ENCODE measurements at regions not wholly inside any gene's neighbourhood (a gene's known extent, or its start where the extent isn't known, plus 50 kb on each side); places are given as distances from the start of the nearest gene placed in this dataset.
"Not testable (repeated sequence)": the region's sequence is repeated elsewhere in the genome, so short reads cannot be mapped to it uniquely, and the experiment has no call there.

GRCh38 chr14:100421756-100422470 is 98.8 kb downstream of the SLC25A47 start:
- no peak for DNase-seq

DNA sequence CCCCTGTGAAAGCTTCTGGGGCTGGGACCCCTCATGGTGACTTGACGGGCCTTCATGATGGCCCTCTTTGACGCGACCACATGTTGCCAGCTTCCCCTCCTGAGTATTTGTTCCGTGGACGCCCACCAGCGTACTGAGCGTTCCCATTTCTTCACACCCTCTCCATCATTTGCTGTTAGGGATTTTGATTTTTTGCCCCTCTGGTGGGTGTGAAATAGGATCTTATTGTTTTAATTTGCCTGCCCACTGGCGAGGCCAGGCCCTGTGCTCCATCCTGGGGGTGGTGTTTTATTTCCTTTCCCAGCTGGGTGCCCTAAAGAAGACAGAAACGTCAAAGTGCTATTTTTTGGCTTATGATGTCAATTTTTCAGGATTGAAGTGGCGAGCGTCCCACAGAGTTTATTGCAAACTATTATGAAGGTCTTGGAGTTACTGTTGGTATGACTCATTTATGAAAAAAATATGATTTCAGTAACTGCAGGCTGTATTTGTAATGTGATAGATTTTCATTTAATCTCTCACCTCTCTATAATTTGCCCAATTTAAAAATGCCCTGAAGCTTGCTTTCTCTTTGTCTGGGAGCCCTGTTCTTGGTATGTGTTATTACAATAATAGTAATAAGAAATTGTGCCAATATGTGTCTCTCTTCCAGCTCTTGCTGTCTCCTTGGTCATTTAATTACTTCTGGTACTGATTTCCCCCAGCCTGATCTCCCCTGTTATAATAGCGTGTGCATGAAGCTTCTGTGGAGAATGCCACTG is 99.6 kb downstream of the SLC25A47 start:
- no peak for DNase-seq

DNA sequence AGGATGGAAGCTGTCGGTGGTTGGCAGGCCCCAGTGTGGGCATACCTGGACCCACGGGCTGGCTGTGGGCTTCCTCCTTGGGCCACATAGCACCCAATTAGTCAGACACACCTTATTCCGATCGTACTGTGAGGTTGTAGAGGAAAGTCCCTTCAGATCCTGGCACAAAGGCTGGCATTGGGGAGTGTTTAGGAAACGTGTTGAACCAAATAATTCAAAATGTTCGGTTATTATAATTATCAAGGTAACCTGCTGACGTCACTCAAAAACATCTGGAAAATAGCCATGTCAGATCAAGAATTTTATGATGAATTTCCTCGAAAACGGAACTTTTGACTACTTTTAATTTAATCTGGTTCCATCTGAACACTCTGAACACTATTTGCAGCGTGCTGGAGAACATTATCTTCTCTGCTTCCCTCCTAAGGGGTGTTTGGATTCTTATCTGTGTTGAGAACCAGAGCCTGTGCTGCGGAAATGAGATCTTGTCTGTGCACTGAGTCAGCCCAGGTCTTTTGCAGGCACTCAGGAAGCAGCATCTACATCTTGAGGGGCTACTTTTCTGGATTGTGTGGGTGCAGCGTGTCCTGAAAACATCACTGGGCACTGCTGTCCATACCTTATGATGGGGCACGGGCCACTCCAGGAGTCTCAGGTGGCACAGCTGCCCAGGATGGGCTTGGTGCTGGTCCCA is 100.3 kb downstream of the SLC25A47 start:
- no peak for DNase-seq

- no peak for DNase-seq
These were observed 101.6 kb downstream of the SLC25A47 start for GRCh38 chr14:100424504-100425428.

DNA sequence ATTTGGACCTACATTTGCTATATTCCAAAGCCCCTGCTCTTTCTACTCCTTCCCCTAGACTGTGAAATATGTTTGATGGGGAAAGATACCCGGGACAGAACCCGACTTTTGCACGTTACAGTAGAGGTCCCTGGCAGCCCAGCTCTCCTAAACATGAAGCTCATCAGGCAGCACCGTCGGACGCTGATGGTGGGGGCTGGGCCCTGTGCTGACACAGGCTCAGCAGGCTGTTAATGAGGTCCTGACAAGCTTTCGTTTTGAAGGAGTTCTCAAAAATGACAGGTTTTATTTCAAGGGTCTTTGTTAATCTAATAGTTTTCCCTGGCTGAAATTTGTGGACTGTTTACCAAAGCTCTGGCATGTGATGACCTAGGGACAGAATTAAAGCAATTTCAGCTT is 102.3 kb downstream of the SLC25A47 start:
- DNase-seq: no peak

GRCh38 chr14:100426314-100426713 is 103.2 kb downstream of the SLC25A47 start:
- DNase-seq: no peak

DNA sequence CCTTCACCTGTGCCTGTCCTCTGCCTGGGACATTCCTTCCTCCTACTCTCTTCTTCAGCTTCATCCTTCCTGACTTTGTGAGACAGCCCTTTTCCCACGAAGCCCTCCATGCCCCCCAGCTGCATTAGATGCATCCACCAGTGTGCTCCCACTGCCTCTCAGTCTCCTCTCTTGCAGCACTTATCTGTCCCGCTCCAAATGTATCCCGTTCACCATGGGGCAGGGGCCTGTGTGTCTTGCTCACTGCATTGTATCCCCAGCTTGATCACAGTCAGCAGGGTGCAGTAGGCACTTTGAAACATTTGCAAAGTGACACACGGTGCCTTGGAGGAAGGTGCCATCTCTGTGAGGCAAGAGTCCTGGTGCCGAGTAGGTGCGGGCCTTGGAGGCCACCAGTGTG is 104.0 kb downstream of the SLC25A47 start:
- DNase-seq: no peak

DNA sequence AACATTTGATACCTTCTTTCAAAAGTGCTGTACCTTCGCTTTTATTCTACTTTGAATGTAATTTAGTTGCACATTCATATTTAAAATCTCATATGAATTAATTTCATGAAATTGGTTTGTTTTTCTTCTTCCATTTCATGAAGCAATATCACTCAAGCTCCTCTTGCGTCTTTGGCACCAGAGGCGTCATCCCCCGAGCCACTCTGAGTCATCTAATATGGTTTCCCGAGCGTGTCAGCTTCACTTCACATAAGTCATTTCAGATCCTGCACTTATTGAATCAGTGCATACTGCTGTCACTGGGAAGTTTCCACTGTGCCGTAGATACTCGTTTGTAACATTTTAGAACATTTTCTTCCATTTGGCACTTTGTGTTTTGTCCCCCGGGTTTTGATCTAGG is 105.6 kb downstream of the SLC25A47 start:
- no peak for DNase-seq

DNA sequence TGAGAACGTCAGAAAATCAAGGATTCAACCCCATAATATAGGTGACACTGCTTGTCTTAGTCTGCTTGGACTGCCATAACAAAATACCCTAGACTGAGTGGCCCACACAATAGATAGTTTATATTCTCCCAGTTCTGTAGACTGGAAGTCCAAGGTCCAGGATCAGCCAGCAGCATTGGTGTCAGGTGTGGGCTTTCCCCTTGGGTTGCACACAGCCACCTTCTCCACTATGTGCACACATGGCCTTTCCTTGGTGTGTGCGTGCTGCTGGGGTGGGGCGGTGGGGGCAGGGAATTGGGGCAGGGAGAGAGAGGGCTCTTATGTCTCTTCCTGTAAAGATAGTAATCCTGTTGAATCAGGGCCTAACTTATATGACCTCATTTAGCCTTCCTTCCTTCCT is 106.4 kb downstream of the SLC25A47 start:
- DNase-seq: no peak

GRCh38 chr14:100430571-100430970 is 107.4 kb downstream of the SLC25A47 start:
- no peak for DNase-seq

DNA sequence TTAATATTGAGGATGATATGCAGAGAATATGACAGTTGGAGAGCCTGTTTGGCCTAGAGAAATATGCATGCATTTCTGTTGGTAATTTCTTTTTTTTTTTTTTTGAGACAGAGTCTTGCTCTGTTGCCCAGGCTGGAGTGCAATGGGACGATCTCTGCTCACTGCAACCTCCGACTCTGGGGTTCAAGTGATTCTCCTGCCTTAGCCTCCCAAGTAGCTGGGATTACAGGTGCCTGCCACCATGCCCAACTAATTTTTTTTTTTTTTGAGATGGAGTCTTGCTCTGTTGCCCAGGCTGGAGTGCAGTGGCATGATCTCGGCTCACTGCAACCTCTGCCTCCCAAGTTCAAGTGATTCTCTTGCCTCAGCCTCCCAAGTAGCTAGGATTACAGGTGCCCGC is 108.3 kb downstream of the SLC25A47 start:
- DNase-seq: not testable (repeated sequence)

- no peak for DNase-seq
These were observed 109.7 kb downstream of the SLC25A47 start for GRCh38 chr14:100432652-100433427.

DNA sequence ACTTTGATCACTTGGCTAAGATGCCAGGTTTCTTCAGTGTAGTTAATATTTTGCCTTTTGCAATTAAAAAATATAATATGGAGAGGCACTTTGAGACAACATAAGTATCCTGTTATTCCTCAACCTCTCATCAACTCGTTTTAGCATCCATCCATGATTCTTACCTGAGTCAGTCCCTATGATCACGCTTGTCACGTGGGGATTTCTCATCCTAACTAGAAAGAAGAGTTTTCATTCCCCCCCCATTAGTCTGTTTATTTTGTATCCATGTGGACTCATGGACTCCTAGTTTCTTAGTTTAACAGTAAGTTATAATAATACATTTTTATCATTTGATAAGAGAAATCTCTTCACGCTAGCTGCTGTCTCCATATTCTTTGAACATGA is 110.3 kb downstream of the SLC25A47 start:
- no peak for DNase-seq

DNA sequence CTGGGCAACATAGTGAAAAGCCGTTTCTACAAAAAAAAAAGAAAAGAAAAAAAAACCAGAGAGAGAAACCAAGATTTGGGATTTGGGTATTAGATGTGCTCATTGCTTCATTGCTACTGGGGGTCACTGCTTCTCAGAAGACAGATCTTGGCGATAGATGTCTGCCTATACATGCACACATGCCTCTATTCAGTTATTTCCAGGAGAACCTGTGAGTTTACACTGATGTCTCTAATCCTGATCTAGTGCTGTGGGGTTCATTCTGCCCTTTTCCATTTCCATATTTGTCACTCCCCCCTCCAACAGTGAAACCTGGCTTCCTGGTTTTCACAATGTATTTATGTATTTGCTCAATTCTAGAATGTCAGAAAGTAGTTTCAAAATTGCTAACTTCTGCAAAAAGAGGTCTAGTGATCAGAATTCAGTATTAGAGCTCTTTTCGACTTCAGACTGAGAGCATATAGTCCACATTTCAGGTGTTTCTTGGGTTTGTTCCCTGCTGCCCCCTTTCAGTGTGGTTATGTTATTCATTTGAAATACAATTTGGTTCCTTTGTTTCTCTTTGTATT is 111.0 kb downstream of the SLC25A47 start:
- no peak for DNase-seq

DNA sequence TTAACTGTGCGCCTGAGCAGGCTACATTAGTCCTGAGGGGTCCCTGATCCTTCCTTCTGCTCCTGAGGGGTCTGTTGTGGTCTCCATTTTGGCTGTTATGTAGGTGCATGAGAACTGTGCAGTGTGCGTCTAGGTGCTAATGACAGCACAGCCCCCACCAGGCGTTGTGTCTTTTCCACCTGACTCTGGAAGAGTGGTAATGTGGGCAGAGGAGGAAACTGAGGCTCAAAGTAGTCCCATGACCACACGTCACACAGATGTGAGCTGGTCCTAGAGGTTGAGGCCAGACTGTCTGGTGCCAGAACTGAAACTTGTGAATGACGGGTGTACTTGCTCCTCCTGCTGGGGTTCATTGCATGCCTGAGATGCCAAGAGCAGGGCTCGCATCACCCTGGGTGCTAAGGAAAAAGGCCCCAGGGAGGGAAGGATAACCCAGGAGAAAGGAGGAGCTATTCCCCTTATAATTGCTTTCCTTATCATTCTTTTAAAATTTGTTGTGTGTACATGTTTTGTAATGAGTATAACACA is 111.8 kb downstream of the SLC25A47 start:
- no peak for DNase-seq

GRCh38 chr14:100435459-100435858 is 112.3 kb downstream of the SLC25A47 start:
- no peak for DNase-seq

DNA sequence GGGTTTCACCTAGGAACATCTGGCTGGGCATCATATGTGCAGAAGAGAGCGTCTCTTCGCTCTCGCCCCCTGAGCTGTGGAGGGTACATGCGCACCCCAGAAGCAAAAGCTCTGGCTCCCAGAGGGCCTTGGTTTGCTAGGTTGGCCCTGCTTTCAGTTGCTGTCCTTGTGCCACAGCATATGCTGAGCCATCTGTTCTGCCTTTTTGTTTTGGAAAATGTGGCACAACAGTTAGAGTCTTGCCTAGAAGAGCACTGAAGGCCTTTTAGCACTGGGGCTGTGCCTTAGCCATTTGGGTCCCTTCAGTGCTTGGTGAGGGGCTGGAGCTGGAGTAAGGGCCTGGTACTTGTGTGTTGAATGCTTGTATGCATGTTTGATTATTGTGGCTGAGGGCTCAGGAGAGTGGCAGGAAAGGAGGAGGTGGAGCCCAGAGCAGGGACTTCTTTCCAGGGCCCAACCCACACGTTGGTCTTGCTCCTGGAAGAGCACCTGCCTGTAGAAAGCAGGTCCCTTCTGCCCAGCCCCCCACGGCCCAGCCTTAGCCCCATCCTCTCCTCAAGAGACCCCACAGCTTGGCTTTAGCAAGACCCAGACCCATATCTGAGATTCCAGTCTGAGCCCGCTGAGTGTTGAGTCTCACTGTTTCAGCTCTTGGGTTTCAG is 113.7 kb downstream of the SLC25A47 start:
- no peak for DNase-seq

DNA sequence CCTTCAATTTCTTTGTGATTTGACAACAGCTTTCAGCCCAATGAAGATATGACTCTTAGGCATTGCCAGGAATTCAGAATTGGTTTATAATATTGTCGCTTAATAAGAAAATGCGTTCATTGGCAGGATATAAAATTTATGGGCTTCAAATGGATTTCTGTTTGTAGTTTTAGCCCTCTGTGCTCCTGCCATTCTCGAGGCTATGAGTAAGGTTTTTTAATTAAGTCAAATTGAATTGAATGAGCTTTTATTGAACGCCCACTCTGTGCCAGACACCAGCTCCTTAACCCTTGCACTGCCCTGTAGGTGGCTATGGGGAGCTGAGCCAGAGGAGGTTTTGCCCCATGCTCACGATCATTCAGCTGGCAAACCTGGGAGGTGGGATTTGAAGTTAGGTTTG is 115.1 kb downstream of the SLC25A47 start:
- no peak for DNase-seq

- DNase-seq: no peak
These were observed 115.8 kb downstream of the SLC25A47 start for GRCh38 chr14:100438678-100439592.

GRCh38 chr14:100439781-100440180 is 116.6 kb downstream of the SLC25A47 start:
- DNase-seq: no peak
